ENCODE measurements at regions not wholly inside any gene's neighbourhood (a gene's known extent, or its start where the extent isn't known, plus 50 kb on each side); places are given as distances from the start of the nearest gene placed in this dataset.

- TF ChIP-seq, protein P1, sequence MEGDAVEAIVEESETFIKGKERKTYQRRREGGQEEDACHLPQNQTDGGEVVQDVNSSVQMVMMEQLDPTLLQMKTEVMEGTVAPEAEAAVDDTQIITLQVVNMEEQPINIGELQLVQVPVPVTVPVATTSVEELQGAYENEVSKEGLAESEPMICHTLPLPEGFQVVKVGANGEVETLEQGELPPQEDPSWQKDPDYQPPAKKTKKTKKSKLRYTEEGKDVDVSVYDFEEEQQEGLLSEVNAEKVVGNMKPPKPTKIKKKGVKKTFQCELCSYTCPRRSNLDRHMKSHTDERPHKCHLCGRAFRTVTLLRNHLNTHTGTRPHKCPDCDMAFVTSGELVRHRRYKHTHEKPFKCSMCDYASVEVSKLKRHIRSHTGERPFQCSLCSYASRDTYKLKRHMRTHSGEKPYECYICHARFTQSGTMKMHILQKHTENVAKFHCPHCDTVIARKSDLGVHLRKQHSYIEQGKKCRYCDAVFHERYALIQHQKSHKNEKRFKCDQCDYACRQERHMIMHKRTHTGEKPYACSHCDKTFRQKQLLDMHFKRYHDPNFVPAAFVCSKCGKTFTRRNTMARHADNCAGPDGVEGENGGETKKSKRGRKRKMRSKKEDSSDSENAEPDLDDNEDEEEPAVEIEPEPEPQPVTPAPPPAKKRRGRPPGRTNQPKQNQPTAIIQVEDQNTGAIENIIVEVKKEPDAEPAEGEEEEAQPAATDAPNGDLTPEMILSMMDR (IDR thresholded peaks at IDR 0.05): no peak
- TF ChIP-seq POLR2A (IDR thresholded peaks at IDR 0.05): no peak
Observed at GRCh38 chr4:53778155-53778554, 186.9 kb upstream of the LNX1 start.
